Memory B cell (primary cell): ENCODE measurements at regions not wholly inside any gene's neighbourhood (a gene's known extent, or its start where the extent isn't known, plus 50 kb on each side); places are given as distances from the start of the nearest gene placed in this dataset.

Experiments used
- ATAC-seq: fragments of 150-1000 bp; cut with Tn5 transposase; 2 replicates; pipeline ENCODE4 v1.10.0; 2021; ENCODE audit warnings: low read depth, mild to moderate bottlenecking, moderate library complexity
- DNase-seq, 2 donors: peaks; one replicate each; pipeline ENCODE4 v3.0.0; 2022; ENCODE audit warnings: low spot score in 2 of 2
- H3K27ac Mint-ChIP-seq: one replicate; pipeline ENCODE4 v1.8.0; 2022; ENCODE audit warnings: mild to moderate bottlenecking, moderate library complexity, mixed read lengths
- H3K27me3 Mint-ChIP-seq: one replicate; pipeline ENCODE4 v1.8.0; 2022; ENCODE audit warnings: mixed read lengths
- H3K36me3 Mint-ChIP-seq: one replicate; pipeline ENCODE4 v1.8.0; 2022; ENCODE audit warnings: mild to moderate bottlenecking, mixed read lengths
- H3K4me1 Mint-ChIP-seq: one replicate; pipeline ENCODE4 v1.8.0; 2022; ENCODE audit warnings: mixed read lengths
- H3K4me3 Mint-ChIP-seq: one replicate; pipeline ENCODE4 v1.8.0; 2022; ENCODE audit warnings: mild to moderate bottlenecking, moderate library complexity, mixed read lengths
- H3K9me3 Mint-ChIP-seq: one replicate; pipeline ENCODE4 v1.8.0; 2022; ENCODE audit warnings: mixed read lengths

- Mint-ChIP-seq H3K27me3 (no peaks in the 10 kb centered on the region), H3K9me3 (peaks cover 3% of the 10 kb centered on the region), H3K4me3 (no peak overlapping the region), H3K27ac (no peak overlapping the region), H3K36me3 (no peaks in the 10 kb centered on the region), H3K4me1 (no peaks in the 10 kb centered on the region)
- no peak for ATAC-seq
- DNase-seq = no peak
Measured at GRCh38 chr4:32042486-32043247, 1322.5 kb downstream of the PCDH7 start.

DNA sequence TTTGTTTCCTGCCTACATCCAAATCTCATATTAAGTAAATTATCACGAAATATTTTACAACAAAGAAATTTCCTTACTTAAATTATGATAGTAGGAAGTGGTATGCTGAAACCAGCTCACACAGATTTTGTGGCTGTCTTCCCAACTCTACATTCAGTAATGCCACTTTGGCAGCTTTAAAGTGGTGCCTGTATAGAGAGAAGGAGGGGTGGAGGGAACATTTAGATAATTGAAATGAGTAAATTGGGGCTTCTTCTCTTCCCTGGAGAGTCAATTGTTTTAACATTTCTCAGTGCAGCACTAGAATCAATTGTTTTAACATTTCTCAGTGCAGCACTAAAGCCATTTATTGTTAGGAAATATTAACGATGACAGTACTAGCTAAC lies 1323.1 kb downstream of the PCDH7 start:
- H3K27ac Mint-ChIP-seq = no peak overlapping the region
- no peaks in the 10 kb centered on the region for H3K4me1 Mint-ChIP-seq
- ATAC-seq = no peak

GRCh38 chr4:32061916-32062315 lies 1341.7 kb downstream of the PCDH7 start:
- no peaks in the 10 kb centered on the region for H3K4me1 Mint-ChIP-seq
- peaks cover 3% of the 10 kb centered on the region for H3K9me3 Mint-ChIP-seq
- no peak overlapping the region for H3K27ac Mint-ChIP-seq
- no peak overlapping the region for H3K4me3 Mint-ChIP-seq
- no peaks in the 10 kb centered on the region for H3K36me3 Mint-ChIP-seq
- H3K27me3 Mint-ChIP-seq = no peaks in the 10 kb centered on the region
- ATAC-seq = no peak
- no peak for DNase-seq

More for the DNA sequence above, 1323.1 kb downstream of the PCDH7 start:
- no peaks in the 10 kb centered on the region for H3K27me3 Mint-ChIP-seq
- no peak for DNase-seq
- peaks cover 3% of the 10 kb centered on the region for H3K9me3 Mint-ChIP-seq
- no peaks in the 10 kb centered on the region for H3K36me3 Mint-ChIP-seq
- H3K4me3 Mint-ChIP-seq = no peak overlapping the region

DNA sequence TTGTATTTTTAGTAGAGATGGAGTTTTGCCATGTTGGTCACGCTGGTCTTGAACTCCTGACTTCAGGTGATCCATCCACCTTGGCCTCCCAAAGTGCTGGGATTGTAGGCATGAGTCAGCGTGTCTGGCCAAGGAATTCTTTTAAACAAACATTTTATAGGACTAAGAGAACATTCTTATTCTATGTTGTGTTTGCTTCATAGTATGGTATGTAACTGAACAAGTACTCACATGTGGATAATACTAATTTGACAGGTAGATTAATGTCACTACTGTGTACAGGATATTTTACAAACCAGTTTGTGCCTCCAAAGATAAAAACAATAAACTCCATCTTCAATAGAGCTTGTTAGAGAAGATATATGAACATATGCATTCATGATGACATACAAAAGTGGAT lies 1353.4 kb downstream of the PCDH7 start:
- DNase-seq = no peak
- no peaks in the 10 kb centered on the region for H3K36me3 Mint-ChIP-seq
- no peaks in the 10 kb centered on the region for H3K27me3 Mint-ChIP-seq
- H3K4me1 Mint-ChIP-seq = no peaks in the 10 kb centered on the region
- H3K4me3 Mint-ChIP-seq = no peak overlapping the region
- no peak overlapping the region for H3K27ac Mint-ChIP-seq
- ATAC-seq = no peak
- H3K9me3 Mint-ChIP-seq = peaks cover 2% of the 10 kb centered on the region

DNA sequence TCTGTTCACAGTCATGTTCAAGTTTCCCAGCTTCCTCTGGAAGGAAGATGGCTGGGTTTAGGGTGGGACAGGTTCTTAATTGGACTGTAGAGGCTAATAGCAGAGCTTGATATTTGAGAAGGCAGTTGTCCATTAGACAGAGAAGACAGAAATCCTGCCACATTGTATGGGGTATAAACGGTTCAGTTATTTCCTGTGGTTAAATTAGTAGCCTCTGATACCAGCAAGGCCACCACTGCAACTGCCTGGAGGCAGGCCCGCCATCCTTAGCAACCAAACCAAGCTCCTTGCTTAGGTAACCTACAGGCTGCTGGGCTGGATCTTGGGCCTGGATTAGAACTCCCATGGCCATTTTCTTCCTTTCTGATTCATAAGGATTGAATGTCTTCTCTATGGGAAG lies 1367.0 kb downstream of the PCDH7 start:
- Mint-ChIP-seq H3K27ac (no peak overlapping the region), H3K9me3 (peaks cover 5% of the 10 kb centered on the region)
- ATAC-seq = no peak

GRCh38 chr4:32094987-32095386 lies 1374.8 kb downstream of the PCDH7 start:
- H3K4me3 Mint-ChIP-seq = no peak overlapping the region
- ATAC-seq (no peak), DNase-seq (no peak)
- H3K9me3 Mint-ChIP-seq = peaks cover 2% of the 10 kb centered on the region
- H3K36me3 Mint-ChIP-seq = no peaks in the 10 kb centered on the region
- no peaks in the 10 kb centered on the region for H3K4me1 Mint-ChIP-seq
- no peak overlapping the region for H3K27ac Mint-ChIP-seq
- no peaks in the 10 kb centered on the region for H3K27me3 Mint-ChIP-seq

More for the DNA sequence above, 1367.0 kb downstream of the PCDH7 start:
- no peak for DNase-seq
- Mint-ChIP-seq H3K4me3 (no peak overlapping the region), H3K4me1 (no peaks in the 10 kb centered on the region), H3K36me3 (no peaks in the 10 kb centered on the region), H3K27me3 (no peaks in the 10 kb centered on the region)

- Mint-ChIP-seq H3K27ac (no peak overlapping the region), H3K9me3 (peaks cover 3% of the 10 kb centered on the region), H3K36me3 (no peaks in the 10 kb centered on the region), H3K27me3 (no peaks in the 10 kb centered on the region), H3K4me1 (no peaks in the 10 kb centered on the region), H3K4me3 (no peak overlapping the region)
- DNase-seq = no peak
- ATAC-seq = no peak
Measured at GRCh38 chr4:32102896-32103295, 1382.7 kb downstream of the PCDH7 start.

DNA sequence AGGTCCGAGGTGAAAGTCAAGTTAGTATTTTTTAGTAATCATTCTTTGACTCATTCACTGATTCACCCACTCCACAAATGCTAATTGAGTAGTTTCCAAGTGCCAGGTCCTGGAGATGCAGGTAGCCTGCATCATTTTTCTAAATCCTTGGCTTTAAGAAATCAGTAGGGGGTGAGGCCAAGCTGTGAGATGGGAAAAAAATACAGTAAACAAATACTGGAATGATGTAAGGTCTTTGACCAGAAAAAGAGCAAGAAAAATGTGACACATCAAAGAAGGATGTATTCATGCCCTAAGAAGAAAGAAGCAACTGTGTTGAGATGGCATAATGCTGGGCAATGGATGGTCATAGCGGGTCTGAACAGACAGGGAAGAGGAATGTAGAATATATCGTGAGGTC lies 1386.6 kb downstream of the PCDH7 start:
- no peaks in the 10 kb centered on the region for H3K4me1 Mint-ChIP-seq
- peaks cover 5% of the 10 kb centered on the region for H3K9me3 Mint-ChIP-seq
- no peak for DNase-seq
- H3K36me3 Mint-ChIP-seq = no peaks in the 10 kb centered on the region
- H3K27ac Mint-ChIP-seq = no peak overlapping the region
- H3K27me3 Mint-ChIP-seq = no peaks in the 10 kb centered on the region
- no peak for ATAC-seq
- no peak overlapping the region for H3K4me3 Mint-ChIP-seq

- no peak for DNase-seq
- H3K4me1 Mint-ChIP-seq = no peaks in the 10 kb centered on the region
- no peak for ATAC-seq
Measured at GRCh38 chr4:32112891-32113290, 1392.7 kb downstream of the PCDH7 start.

DNA sequence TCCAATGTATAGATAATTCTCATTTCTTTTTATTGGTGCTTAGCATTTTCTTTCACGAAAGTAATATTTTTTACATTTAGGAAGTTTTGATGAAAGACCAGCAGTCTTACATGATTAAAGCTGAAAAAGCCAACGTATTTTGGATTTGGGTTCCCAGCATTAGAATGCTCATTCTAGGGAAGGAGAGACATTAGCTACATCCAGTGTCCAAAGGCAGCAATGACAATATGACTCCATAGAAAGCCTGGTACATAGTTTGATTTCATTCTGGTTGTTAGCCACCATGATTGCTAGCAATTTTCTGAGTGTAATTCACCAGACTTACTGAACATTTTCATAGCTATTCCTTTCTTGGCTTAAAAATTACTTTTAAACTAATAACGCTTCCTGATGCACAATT lies 1397.5 kb downstream of the PCDH7 start:
- Mint-ChIP-seq H3K27ac (no peak overlapping the region), H3K4me3 (no peak overlapping the region), H3K4me1 (no peaks in the 10 kb centered on the region), H3K27me3 (no peaks in the 10 kb centered on the region), H3K36me3 (no peaks in the 10 kb centered on the region), H3K9me3 (peaks cover 3% of the 10 kb centered on the region)
- no peak for DNase-seq
- ATAC-seq = no peak

More at GRCh38 chr4:32112891-32113290, 1392.7 kb downstream of the PCDH7 start:
- H3K27me3 Mint-ChIP-seq = no peaks in the 10 kb centered on the region
- no peak overlapping the region for H3K4me3 Mint-ChIP-seq
- H3K27ac Mint-ChIP-seq = no peak overlapping the region
- peaks cover 4% of the 10 kb centered on the region for H3K9me3 Mint-ChIP-seq
- H3K36me3 Mint-ChIP-seq = no peaks in the 10 kb centered on the region

DNA sequence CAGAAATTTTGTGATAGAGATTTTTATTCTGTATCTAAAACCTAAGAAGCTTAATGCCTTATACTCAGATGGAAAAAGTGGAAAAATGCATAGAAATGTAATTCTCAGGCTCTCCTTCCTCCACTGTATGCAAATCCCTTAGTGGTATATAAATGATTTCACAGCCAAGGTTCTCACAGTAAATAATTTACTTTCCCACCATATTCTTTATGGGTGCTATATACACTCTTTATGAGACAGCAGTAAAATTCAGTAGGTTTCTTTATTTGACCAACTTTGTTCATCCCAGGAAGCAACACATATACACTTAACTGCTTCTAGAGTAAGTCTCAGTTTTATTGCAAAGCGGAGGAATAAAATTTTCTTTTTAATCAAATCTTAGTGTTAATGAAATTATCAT lies 1399.7 kb downstream of the PCDH7 start:
- H3K4me3 Mint-ChIP-seq = no peak overlapping the region
- H3K27me3 Mint-ChIP-seq = no peaks in the 10 kb centered on the region
- no peak overlapping the region for H3K27ac Mint-ChIP-seq
- DNase-seq (no peak), ATAC-seq (no peak)
- peaks cover 3% of the 10 kb centered on the region for H3K9me3 Mint-ChIP-seq
- H3K4me1 Mint-ChIP-seq = no peaks in the 10 kb centered on the region
- H3K36me3 Mint-ChIP-seq = no peaks in the 10 kb centered on the region

GRCh38 chr4:32128549-32128948 lies 1408.4 kb downstream of the PCDH7 start:
- no peak overlapping the region for H3K4me3 Mint-ChIP-seq
- DNase-seq (no peak), ATAC-seq (no peak)
- H3K27me3 Mint-ChIP-seq = no peaks in the 10 kb centered on the region
- H3K36me3 Mint-ChIP-seq = no peaks in the 10 kb centered on the region
- no peaks in the 10 kb centered on the region for H3K4me1 Mint-ChIP-seq
- H3K27ac Mint-ChIP-seq = no peak overlapping the region
- H3K9me3 Mint-ChIP-seq = peaks cover 3% of the 10 kb centered on the region

DNA sequence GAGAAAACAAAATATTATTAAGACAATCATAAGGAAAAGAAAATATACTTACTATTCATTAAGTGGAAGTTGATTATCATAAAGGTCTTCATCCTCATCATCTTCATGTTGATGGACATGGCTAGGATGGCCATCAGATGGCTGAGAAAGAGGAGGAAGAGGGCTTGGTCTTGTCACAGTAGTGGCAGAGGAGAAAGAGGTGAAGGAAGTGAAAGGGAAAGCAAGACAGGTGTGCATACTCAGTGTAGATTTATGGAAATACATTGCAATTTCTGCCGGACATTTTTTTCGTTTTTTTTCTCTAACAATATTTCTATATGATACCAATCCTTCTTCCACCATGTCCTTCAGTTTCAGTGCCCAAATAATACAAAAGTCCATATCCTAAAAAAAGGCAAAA lies 1409.8 kb downstream of the PCDH7 start:
- Mint-ChIP-seq H3K27ac (no peak overlapping the region), H3K4me1 (no peaks in the 10 kb centered on the region), H3K36me3 (no peaks in the 10 kb centered on the region), H3K4me3 (no peak overlapping the region), H3K9me3 (peaks cover 5% of the 10 kb centered on the region), H3K27me3 (no peaks in the 10 kb centered on the region)
- DNase-seq (no peak), ATAC-seq (no peak)

DNA sequence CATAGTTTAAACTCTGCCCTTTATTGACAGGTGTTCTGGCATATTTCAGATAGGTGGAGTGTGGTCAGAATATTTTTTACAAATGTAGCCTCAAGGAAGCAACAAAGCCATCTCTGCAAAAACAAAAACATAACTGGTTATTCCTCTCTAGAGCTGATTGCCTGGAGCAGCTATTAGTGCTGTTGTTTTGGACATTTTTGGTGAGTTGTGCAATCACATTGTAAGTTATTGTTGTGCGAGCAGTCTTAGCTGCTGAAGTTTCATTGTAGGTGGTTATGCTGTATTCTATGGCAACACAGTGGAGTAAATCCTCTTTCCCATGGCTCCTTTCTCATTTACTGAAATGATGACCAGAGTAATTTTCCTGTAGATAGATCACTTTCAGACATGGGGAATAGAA lies 1413.0 kb downstream of the PCDH7 start:
- Mint-ChIP-seq H3K27ac (no peak overlapping the region), H3K27me3 (no peaks in the 10 kb centered on the region), H3K36me3 (no peaks in the 10 kb centered on the region), H3K9me3 (peaks cover 5% of the 10 kb centered on the region), H3K4me1 (no peaks in the 10 kb centered on the region), H3K4me3 (no peak overlapping the region)
- no peak for ATAC-seq
- DNase-seq = no peak

- DNase-seq (no peak), ATAC-seq (no peak)
- no peaks in the 10 kb centered on the region for H3K36me3 Mint-ChIP-seq
- H3K27ac Mint-ChIP-seq = no peak overlapping the region
- peaks cover 5% of the 10 kb centered on the region for H3K9me3 Mint-ChIP-seq
- no peaks in the 10 kb centered on the region for H3K27me3 Mint-ChIP-seq
- no peak overlapping the region for H3K4me3 Mint-ChIP-seq
- no peaks in the 10 kb centered on the region for H3K4me1 Mint-ChIP-seq
Measured at GRCh38 chr4:32133734-32134133, 1413.6 kb downstream of the PCDH7 start.
